CD14-positive monocyte (primary cell): ENCODE measurements at regions not wholly inside any gene's neighbourhood (a gene's known extent, or its start where the extent isn't known, plus 50 kb on each side); places are given as distances from the start of the nearest gene placed in this dataset.

ENCODE experiments used
- DNase-seq, 3 donors: peaks; one replicate each; pipeline ENCODE4 v3.0.0-alpha.2; 2011 to 2022
- H2AFZ ChIP-seq: 2 replicates; pipeline ENCODE4 v1.6.0; 2012; ENCODE audit warnings: mild to moderate bottlenecking, low read depth, low read length, inconsistent platforms; ENCODE audit not compliant: insufficient read depth, poor library complexity, severe bottlenecking
- H3K27ac ChIP-seq, 2 donors: 1 replicate in 1 of 2; 2 replicates in 1 of 2; pipeline ENCODE4 v1.5.1; 2012 to 2013; ENCODE audit warnings: low read length in 2 of 2, control low read depth in 1 of 2, inconsistent platforms in 1 of 2, low read depth in 1 of 2, mild to moderate bottlenecking in 1 of 2
- H3K27me3 ChIP-seq, 2 donors: one replicate each; pipeline versions ENCODE4 v1.6.0 to v1.6.1; 2011 to 2013; ENCODE audit warnings: low read length in 2 of 2; ENCODE audit not compliant: control insufficient read depth in 2 of 2, insufficient read depth in 2 of 2
- H3K36me3 ChIP-seq, 2 donors: replicated peaks in 1 of 2; 1 replicate in 1 of 2; 2 replicates in 1 of 2; pipeline versions ENCODE4 v1.5.1 to v1.6.1; 2012 to 2013; ENCODE audit warnings: low read length in 2 of 2, control low read depth in 1 of 2, inconsistent platforms in 1 of 2, mild to moderate bottlenecking in 1 of 2; ENCODE audit not compliant: insufficient read depth in 2 of 2, control insufficient read depth in 1 of 2
- H3K4me1 ChIP-seq, 2 donors: 1 replicate in 1 of 2; 2 replicates in 1 of 2; pipeline versions ENCODE4 v1.5.1 to v1.6.1; 2012 to 2013; ENCODE audit warnings: low read length in 2 of 2, control low read depth in 1 of 2, inconsistent platforms in 1 of 2, mild to moderate bottlenecking in 1 of 2, moderate library complexity in 1 of 2; ENCODE audit not compliant: insufficient read depth in 2 of 2, control insufficient read depth in 1 of 2
- H3K4me2 ChIP-seq: replicated peaks from 2 replicates; pipeline ENCODE3; 2012; ENCODE audit warnings: low read length, moderate library complexity, mild to moderate bottlenecking; ENCODE audit not compliant: poor library complexity, severe bottlenecking; ENCODE audit errors: extremely low read depth
- H3K4me3 ChIP-seq, 3 experiments: fragments of 200-600 bp in 1 of 3; sonication (generic) in 1 of 3; replicated peaks in 1 of 3; 1 replicate in 2 of 3; 2 replicates in 1 of 3; pipeline ENCODE4 v1.5.1; 2011 to 2013; ENCODE audit warnings: low read length in 3 of 3, mild to moderate bottlenecking in 3 of 3, control low read depth in 2 of 3, low read depth in 2 of 3, inconsistent platforms in 1 of 3, moderate library complexity in 1 of 3
- H3K79me2 ChIP-seq: 2 replicates; pipeline ENCODE4 v1.6.0; 2012; ENCODE audit warnings: mild to moderate bottlenecking, control low read depth, inconsistent platforms, low read length, moderate library complexity; ENCODE audit not compliant: insufficient read depth
- H3K9ac ChIP-seq: 2 replicates; pipeline ENCODE4 v1.6.0; 2017; ENCODE audit warnings: low read length, mild to moderate bottlenecking; ENCODE audit not compliant: insufficient read depth, poor library complexity, severe bottlenecking
- H3K9me3 ChIP-seq, 2 donors: replicated peaks in 1 of 2; 1 replicate in 1 of 2; 2 replicates in 1 of 2; pipeline versions ENCODE4 v1.5.1 to v1.6.1; 2012 to 2013; ENCODE audit warnings: low read length in 2 of 2, control low read depth in 1 of 2; ENCODE audit not compliant: control insufficient read depth in 1 of 2, insufficient read depth in 1 of 2
- H4K20me1 ChIP-seq: 2 replicates; pipeline ENCODE4 v1.6.0; 2012; ENCODE audit warnings: mild to moderate bottlenecking, low read length, control low read depth, moderate library complexity; ENCODE audit not compliant: insufficient read depth
- H3K27ac Mint-ChIP-seq, 7 donors: one replicate each; pipeline ENCODE4 v1.8.0; 2020; ENCODE audit warnings: mild to moderate bottlenecking in 7 of 7, mixed read lengths in 7 of 7, moderate library complexity in 6 of 7, inconsistent platforms in 2 of 7
- H3K27me3 Mint-ChIP-seq, 3 donors: one replicate each; pipeline ENCODE4 v1.8.0; 2021 to 2022; ENCODE audit warnings: low read depth in 3 of 3, mild to moderate bottlenecking in 3 of 3, mixed read lengths in 3 of 3, moderate library complexity in 3 of 3, inconsistent platforms in 1 of 3
- H3K36me3 Mint-ChIP-seq, 2 donors: one replicate each; pipeline ENCODE4 v1.8.0; 2020; ENCODE audit warnings: mixed read lengths in 2 of 2, inconsistent platforms in 1 of 2, mild to moderate bottlenecking in 1 of 2
- H3K4me1 Mint-ChIP-seq: one replicate; pipeline ENCODE4 v1.8.0; 2020; ENCODE audit warnings: mild to moderate bottlenecking, mixed read lengths
- H3K4me3 Mint-ChIP-seq, 2 donors: one replicate each; pipeline ENCODE4 v1.8.0; 2020; ENCODE audit warnings: mild to moderate bottlenecking in 2 of 2, mixed read lengths in 2 of 2, moderate library complexity in 1 of 2
- H3K9me3 Mint-ChIP-seq, 7 donors: one replicate each; pipeline ENCODE4 v1.8.0; 2020 to 2022; ENCODE audit warnings: mixed read lengths in 7 of 7, mild to moderate bottlenecking in 6 of 7, moderate library complexity in 6 of 7, inconsistent platforms in 2 of 7
- CTCF ChIP-seq: fragments of 200-600 bp; IDR thresholded peaks from one replicate; pipeline ENCODE4 v1.8.0; 2022; ENCODE audit warnings: antibody characterized with exemption, mild to moderate bottlenecking
- WGBS: methylation state at CpG from one replicate; pipeline ENCODE4 v1.1.5; 2013; ENCODE audit warnings: missing lambda C conversion rate; ENCODE audit not compliant: insufficient coverage; 5-methylcytosine and 5-hydroxymethylcytosine counted together
- intact Hi-C, 2 donors: fragments of 100-400 bp; cut with micrococcal nuclease; formaldehyde crosslinking; loops; one replicate each; pipeline versions ENCODE4 v1.15.0 to v1.15.1; 2023

DNA sequence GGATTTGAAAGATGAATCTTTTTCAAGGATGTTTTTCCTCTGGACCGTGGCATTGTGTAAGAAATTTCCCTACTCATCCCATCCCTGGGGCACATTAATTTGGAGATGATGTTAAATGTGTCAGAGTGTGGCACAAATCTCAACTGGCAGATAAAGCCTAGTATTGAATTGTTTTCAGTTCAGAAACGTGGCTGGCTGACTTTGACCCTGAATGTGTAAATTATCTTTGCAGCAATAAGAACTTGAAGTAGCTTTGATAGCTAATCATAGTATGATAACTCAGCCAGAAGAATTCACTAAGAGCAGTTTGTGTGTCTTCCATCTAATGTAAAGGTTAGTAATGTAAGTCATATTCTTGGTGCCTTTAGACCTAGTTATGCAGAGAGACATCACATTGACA is 238.4 kb upstream of the DMRT1 start:
- intact Hi-C loops: no loop called here
- Histone ChIP-seq H3K79me2 (no peaks in the 10 kb centered on the region), H3K4me3 (no peak overlapping the region), H3K36me3 (no peaks in the 10 kb centered on the region), H3K27ac (no peak overlapping the region), H3K4me2 (no peak overlapping the region), H3K9ac (no peak overlapping the region), H3K27me3 (no peaks in the 10 kb centered on the region), H3K9me3 (no peaks in the 10 kb centered on the region), H4K20me1 (no peaks in the 10 kb centered on the region), H3K4me1 (no peaks in the 10 kb centered on the region), H2AFZ (no peak overlapping the region)
- peaks cover 0 to 5% (median 4%) of the 10 kb centered on the region in 3 donors for H3K27me3 Mint-ChIP-seq
- no peaks in the 10 kb centered on the region for H3K36me3 Mint-ChIP-seq
- no peak for TF ChIP-seq CTCF
- DNase-seq: no peak
- WGBS: 100% methylated on average over 1 of the region's 2 CpGs
- peaks cover 0 to 3% (median 0%) of the 10 kb centered on the region in 7 donors for H3K9me3 Mint-ChIP-seq
- H3K27ac Mint-ChIP-seq: no peak overlapping the region
- H3K4me1 Mint-ChIP-seq: peaks cover 2% of the 10 kb centered on the region
- H3K4me3 Mint-ChIP-seq: no peak overlapping the region

DNA sequence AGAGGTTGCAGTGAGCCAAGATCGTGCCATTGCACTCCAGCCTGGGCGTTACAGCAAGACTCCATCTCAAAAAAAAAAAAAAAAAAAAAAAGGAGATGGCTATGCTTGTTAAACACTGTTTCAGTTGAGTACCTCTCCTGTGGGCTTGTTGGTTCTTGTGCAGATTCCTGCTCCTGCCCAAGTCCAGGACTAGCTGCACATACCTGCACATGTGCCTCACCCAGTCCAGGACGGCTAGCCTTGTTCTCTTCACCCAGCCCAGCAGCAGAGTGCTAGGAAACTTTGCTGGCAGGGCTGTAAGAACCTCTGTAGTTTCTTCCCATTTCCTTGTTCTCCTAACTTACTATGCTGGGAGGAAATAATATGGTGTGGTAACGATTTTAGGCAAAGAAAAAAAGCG is 234.1 kb upstream of the DMRT1 start:
- no peak for TF ChIP-seq CTCF
- intact Hi-C loops: no loop called here
- no peak overlapping the region for H3K4me2 ChIP-seq
- no peak overlapping the region for H3K27ac ChIP-seq
- H4K20me1 ChIP-seq: no peaks in the 10 kb centered on the region
- H3K9me3 Mint-ChIP-seq: no peaks in the 10 kb centered on the region
- no peak overlapping the region for H2AFZ ChIP-seq
- no peaks in the 10 kb centered on the region for H3K9me3 ChIP-seq
- no peaks in the 10 kb centered on the region for H3K27me3 ChIP-seq
- H3K4me3 ChIP-seq: no peak overlapping the region
- peaks cover 0 to 5% (median 4%) of the 10 kb centered on the region in 3 donors for H3K27me3 Mint-ChIP-seq
- H3K36me3 ChIP-seq: no peaks in the 10 kb centered on the region
- H3K79me2 ChIP-seq: no peaks in the 10 kb centered on the region
- WGBS: no CpG with 5 or more reads among the region's 5 CpGs
- H3K36me3 Mint-ChIP-seq: no peaks in the 10 kb centered on the region
- no peak for DNase-seq
- H3K4me1 Mint-ChIP-seq: no peaks in the 10 kb centered on the region
- no peak overlapping the region for H3K9ac ChIP-seq
- no peak overlapping the region for H3K4me3 Mint-ChIP-seq
- H3K27ac Mint-ChIP-seq: no peak overlapping the region
- no peaks in the 10 kb centered on the region for H3K4me1 ChIP-seq
